Endothelial cell of umbilical vein (primary cell): ENCODE measurements at regions not wholly inside any gene's neighbourhood (a gene's known extent, or its start where the extent isn't known, plus 50 kb on each side); places are given as distances from the start of the nearest gene placed in this dataset.

Experiments
- BruUV-seq: library from RNA; stranded (reverse); fragments of 400-500 nt; replicated peaks from 2 replicates; lab custom pipeline; 2021; lab: Mats Ljungman, UMichigan
- CTCF ChIA-PET: fragments of 300-600, 350-600 bp; sonication (Branson Sonifier 250); formaldehyde crosslinking; loops from one replicate; lab custom pipeline; 2021; ENCODE audit warnings: antibody characterized with exemption, inconsistent platforms; lab: Charles Lee
- POLR2A ChIA-PET: fragments of 300-600, 350-600 bp; sonication (Branson Sonifier 250); formaldehyde crosslinking; loops from one replicate; lab custom pipeline; 2021; ENCODE audit warnings: antibody characterized with exemption, inconsistent platforms; lab: Charles Lee
- DNase-seq: peaks from one replicate; pipeline ENCODE4 v3.0.0-alpha.2; 2011; ENCODE audit warnings: low read depth, low spot score
- FAIRE-seq: peaks from 2 replicates; lab custom pipeline; 2011; peaks lifted over from hg19 to GRCh38; lab: Jason Lieb, UNC
- H2AFZ ChIP-seq: 2 replicates; pipeline ENCODE4 v1.6.0; 2012; ENCODE audit warnings: low read depth, low read length, control low read depth, inconsistent platforms
- H3K27ac ChIP-seq: 2 replicates; pipeline ENCODE4 v1.5.1; 2011; ENCODE audit warnings: low read depth, mild to moderate bottlenecking, control low read depth, low read length, moderate library complexity; ENCODE audit not compliant: insufficient read depth
- H3K27me3 ChIP-seq, 2 experiments: 2 replicates each; pipeline versions ENCODE4 v1.6.0 to v1.6.1; 2011; ENCODE audit warnings: low read length in 2 of 2, mixed read lengths in 1 of 2; ENCODE audit not compliant: control insufficient read depth in 2 of 2, insufficient read depth in 2 of 2
- H3K36me3 ChIP-seq, 2 experiments: 2 replicates in 1 of 2; 3 replicates in 1 of 2; pipeline ENCODE4 v1.5.1; 2011; ENCODE audit warnings: low read length in 2 of 2, mild to moderate bottlenecking in 1 of 2, moderate library complexity in 1 of 2; ENCODE audit not compliant: control insufficient read depth in 2 of 2, insufficient read depth in 2 of 2; ENCODE audit errors: extremely low read depth in 1 of 2
- H3K4me1 ChIP-seq: 3 replicates; pipeline ENCODE4 v1.5.1; 2011; ENCODE audit warnings: mild to moderate bottlenecking, low read length; ENCODE audit not compliant: control insufficient read depth, insufficient read depth; ENCODE audit errors: extremely low read depth
- H3K4me2 ChIP-seq: 2 replicates; pipeline ENCODE4 v1.6.1; 2011; ENCODE audit warnings: low read length, control low read depth, mixed read lengths; ENCODE audit not compliant: insufficient read depth
- H3K4me3 ChIP-seq, 3 experiments: fragments of 200-600 bp in 1 of 3; sonication (generic), shearing (Covaris generic) in 1 of 3; replicated peaks in 1 of 3; 2 replicates each; pipeline ENCODE4 v1.5.1; 2011 to 2016; ENCODE audit warnings: control low read depth in 3 of 3, low read length in 3 of 3, mild to moderate bottlenecking in 2 of 3, inconsistent platforms in 1 of 3, low read depth in 1 of 3, moderate library complexity in 1 of 3; ENCODE audit not compliant: insufficient read depth in 1 of 3
- H3K79me2 ChIP-seq: 2 replicates; pipeline ENCODE4 v1.6.0; 2012; ENCODE audit warnings: low read length, inconsistent platforms; ENCODE audit not compliant: control insufficient read depth, insufficient read depth
- H3K9ac ChIP-seq: replicated peaks from 2 replicates; pipeline ENCODE3; 2011; ENCODE audit warnings: low read length, control low read depth; ENCODE audit not compliant: insufficient read depth; ENCODE audit errors: extremely low read depth
- H3K9me1 ChIP-seq: replicated peaks from 3 replicates; pipeline ENCODE4 v1.6.0; 2011; ENCODE audit warnings: mild to moderate bottlenecking, low read length; ENCODE audit not compliant: control insufficient read depth, insufficient read depth; ENCODE audit errors: extremely low read depth
- H3K9me3 ChIP-seq: replicated peaks from 2 replicates; pipeline ENCODE4 v1.5.1; 2012; ENCODE audit warnings: low read length, inconsistent platforms; ENCODE audit not compliant: control insufficient read depth, insufficient read depth
- H4K20me1 ChIP-seq: replicated peaks from 2 replicates; pipeline ENCODE3; 2011; ENCODE audit warnings: mild to moderate bottlenecking, low read length; ENCODE audit not compliant: control insufficient read depth, insufficient read depth; ENCODE audit errors: extremely low read depth
- EZH2 ChIP-seq: IDR thresholded peaks from 2 replicates; pipeline ENCODE4 v1.6.1; 2012; ENCODE audit warnings: borderline replicate concordance, low read depth, mild to moderate bottlenecking, moderate library complexity, low read length, inconsistent platforms; ENCODE audit not compliant: severe bottlenecking
- FOS ChIP-seq: IDR thresholded peaks from 2 replicates; pipeline ENCODE4 v1.6.1; 2011; ENCODE audit warnings: mild to moderate bottlenecking, low read length, moderate library complexity, borderline replicate concordance; ENCODE audit not compliant: insufficient read depth
- GATA2 ChIP-seq: IDR thresholded peaks from 2 replicates; pipeline ENCODE4 v1.7.0; 2011; ENCODE audit warnings: low read depth, mild to moderate bottlenecking, moderate library complexity, mixed read lengths, low read length; ENCODE audit not compliant: insufficient read length, insufficient read depth
- JUN ChIP-seq: IDR thresholded peaks from 2 replicates; pipeline ENCODE4 v1.6.1; 2011; ENCODE audit warnings: borderline replicate concordance, low read depth; ENCODE audit not compliant: insufficient read length, insufficient read depth
- MYC ChIP-seq: IDR thresholded peaks from one replicate; pipeline ENCODE4 v1.6.1; 2011; ENCODE audit warnings: mild to moderate bottlenecking, low read depth, low read length
- POLR2A ChIP-seq: IDR thresholded peaks from 2 replicates; pipeline ENCODE4 v1.6.1; 2012; ENCODE audit warnings: low read depth, mild to moderate bottlenecking, control low read depth, low read length
- POLR2AphosphoS5 ChIP-seq: IDR thresholded peaks from 2 replicates; pipeline ENCODE4 v1.6.1; 2012; ENCODE audit warnings: low read depth, mild to moderate bottlenecking, control low read depth, low read length, moderate library complexity; ENCODE audit not compliant: insufficient read depth
- dilution Hi-C: fragments of 300-500 bp; cut with MboI; formaldehyde crosslinking; loops from one replicate; pipeline ENCODE4 v1.15.0; 2019; ENCODE audit warnings: low sequenced_read_pairs; ENCODE audit not compliant: extremely low pct_ligation_motif_present
- intact Hi-C: fragments of 100-400 bp; cut with micrococcal nuclease; formaldehyde crosslinking; loops from one replicate; pipeline ENCODE4 v1.10.0; 2022
- TF ChIP-seq, protein P1 (sequence below), 2 donors: IDR thresholded peaks; 1 replicate in 1 of 2; 2 replicates in 1 of 2; pipeline ENCODE4 v1.5.1; 2011; ENCODE audit warnings: low read length in 2 of 2, mild to moderate bottlenecking in 2 of 2, moderate library complexity in 2 of 2, control low read depth in 1 of 2, inconsistent platforms in 1 of 2, low read depth in 1 of 2; ENCODE audit not compliant: insufficient read depth in 1 of 2; ENCODE audit errors: extremely low read depth in 1 of 2
- TF ChIP-seq, protein P2 (sequence below): IDR thresholded peaks from 2 replicates; pipeline ENCODE4 v1.6.1; 2011; ENCODE audit not compliant: insufficient read depth, insufficient read length

DNA sequence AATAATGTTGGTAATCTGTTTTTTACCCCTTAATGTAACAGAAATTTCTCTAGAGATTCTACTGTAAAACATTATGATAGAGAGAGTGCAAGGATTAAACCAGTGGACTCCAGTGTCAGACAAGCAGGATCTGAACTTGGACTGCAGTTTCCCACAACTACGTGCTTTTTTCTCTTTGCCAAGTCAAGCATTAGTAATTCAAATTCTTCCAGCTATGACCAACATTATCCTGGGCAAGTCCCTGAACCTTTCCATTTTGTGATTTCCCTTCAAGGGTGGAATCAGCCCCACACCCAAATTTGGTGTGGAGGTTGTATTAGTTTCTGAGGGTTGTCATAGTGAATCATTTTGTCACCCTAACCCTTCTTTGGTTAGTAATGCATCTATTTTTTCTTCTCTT is 482.0 kb downstream of the ZNF516 start:
- TF ChIP-seq GATA2 (no peak), POLR2AphosphoS5 (no peak), EZH2 (no peak), POLR2A (no peak), MYC (no peak), FOS (no peak), JUN (no peak)
- TF ChIP-seq, protein P1, sequence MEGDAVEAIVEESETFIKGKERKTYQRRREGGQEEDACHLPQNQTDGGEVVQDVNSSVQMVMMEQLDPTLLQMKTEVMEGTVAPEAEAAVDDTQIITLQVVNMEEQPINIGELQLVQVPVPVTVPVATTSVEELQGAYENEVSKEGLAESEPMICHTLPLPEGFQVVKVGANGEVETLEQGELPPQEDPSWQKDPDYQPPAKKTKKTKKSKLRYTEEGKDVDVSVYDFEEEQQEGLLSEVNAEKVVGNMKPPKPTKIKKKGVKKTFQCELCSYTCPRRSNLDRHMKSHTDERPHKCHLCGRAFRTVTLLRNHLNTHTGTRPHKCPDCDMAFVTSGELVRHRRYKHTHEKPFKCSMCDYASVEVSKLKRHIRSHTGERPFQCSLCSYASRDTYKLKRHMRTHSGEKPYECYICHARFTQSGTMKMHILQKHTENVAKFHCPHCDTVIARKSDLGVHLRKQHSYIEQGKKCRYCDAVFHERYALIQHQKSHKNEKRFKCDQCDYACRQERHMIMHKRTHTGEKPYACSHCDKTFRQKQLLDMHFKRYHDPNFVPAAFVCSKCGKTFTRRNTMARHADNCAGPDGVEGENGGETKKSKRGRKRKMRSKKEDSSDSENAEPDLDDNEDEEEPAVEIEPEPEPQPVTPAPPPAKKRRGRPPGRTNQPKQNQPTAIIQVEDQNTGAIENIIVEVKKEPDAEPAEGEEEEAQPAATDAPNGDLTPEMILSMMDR (IDR thresholded peaks at IDR 0.05; ENCODE audit: extremely low read depth in 1 of 2, insufficient read depth in 1 of 2, low read depth in 1 of 2, low read length in 2 of 2), result no peak
- TF ChIP-seq, protein P2, sequence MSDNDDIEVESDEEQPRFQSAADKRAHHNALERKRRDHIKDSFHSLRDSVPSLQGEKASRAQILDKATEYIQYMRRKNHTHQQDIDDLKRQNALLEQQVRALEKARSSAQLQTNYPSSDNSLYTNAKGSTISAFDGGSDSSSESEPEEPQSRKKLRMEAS, result no peak
- no peaks in the 10 kb centered on the region for H3K9me3 ChIP-seq
- no peak overlapping the region for H3K4me2 ChIP-seq
- H3K4me1 ChIP-seq, result no peaks in the 10 kb centered on the region
- dilution Hi-C loops (no loop called here), intact Hi-C loops (no loop called here)
- ChIA-PET CTCF (no interaction called here), POLR2A (no interaction called here)
- H4K20me1 ChIP-seq, result no peaks in the 10 kb centered on the region
- no peaks in the 10 kb centered on the region for H3K36me3 ChIP-seq
- no peaks in the 10 kb centered on the region for H3K9me1 ChIP-seq
- no peak overlapping the region for H3K9ac ChIP-seq
- H3K27me3 ChIP-seq, result no peaks in the 10 kb centered on the region
- no peak for DNase-seq
- no TSS peak for BruUV-seq
- H2AFZ ChIP-seq, result no peak overlapping the region
- no peak overlapping the region for H3K27ac ChIP-seq
- no peaks in the 10 kb centered on the region for H3K79me2 ChIP-seq
- no peak overlapping the region for H3K4me3 ChIP-seq
- no peak for FAIRE-seq
